Neural cell (in vitro differentiated cells): ENCODE measurements at regions not wholly inside any gene's neighbourhood (a gene's known extent, or its start where the extent isn't known, plus 50 kb on each side); places are given as distances from the start of the nearest gene placed in this dataset.

Experiments
- H2AFZ ChIP-seq: fragments of 200-600, 300-800 bp; sonication (generic), shearing (Covaris generic); 2 replicates; pipeline ENCODE4 v1.6.0; 2014; ENCODE audit warnings: low read depth, mild to moderate bottlenecking, antibody characterized with exemption, low read length, moderate library complexity
- H3F3A ChIP-seq: fragments of 200-600 bp; shearing (Covaris generic); 2 replicates; pipeline ENCODE4 v1.6.1; 2016; ENCODE audit warnings: mild to moderate bottlenecking, moderate library complexity, mixed read lengths, antibody characterized with exemption, low read length; ENCODE audit not compliant: insufficient read depth, poor library complexity, severe bottlenecking
- H3K27ac ChIP-seq: fragments of 200-600, 300-800 bp; sonication (generic), shearing (Covaris generic); 2 replicates; pipeline ENCODE4 v1.5.1; 2014; ENCODE audit warnings: mild to moderate bottlenecking, low read length, moderate library complexity
- H3K27me3 ChIP-seq: fragments of 300-800, 200-600 bp; sonication (generic), shearing (Covaris generic); 2 replicates; pipeline ENCODE4 v1.6.0; 2014; ENCODE audit warnings: mild to moderate bottlenecking, low read depth, low read length, moderate library complexity; ENCODE audit not compliant: insufficient read depth
- H3K36me3 ChIP-seq: fragments of 300-800, 200-600 bp; sonication (generic), shearing (Covaris generic); 2 replicates; pipeline ENCODE4 v1.5.1; 2014; ENCODE audit warnings: mild to moderate bottlenecking, antibody characterized with exemption, low read length, moderate library complexity; ENCODE audit not compliant: insufficient read depth
- H3K4me2 ChIP-seq: fragments of 300-800, 200-600 bp; sonication (generic), shearing (Covaris generic); 2 replicates; pipeline ENCODE4 v1.6.0; 2014; ENCODE audit warnings: mild to moderate bottlenecking, low read length
- H3K4me3 ChIP-seq: fragments of 300-800, 200-600 bp; sonication (generic), shearing (Covaris generic); 2 replicates; pipeline ENCODE4 v1.5.1; 2014; ENCODE audit warnings: mild to moderate bottlenecking, low read length, moderate library complexity
- H3K79me2 ChIP-seq: fragments of 200-600 bp; shearing (Covaris generic); replicated peaks from 2 replicates; pipeline ENCODE4 v1.6.0; 2014; ENCODE audit warnings: mild to moderate bottlenecking, low read length, moderate library complexity; ENCODE audit not compliant: insufficient read depth
- H3K9ac ChIP-seq: fragments of 300-800, 200-600 bp; sonication (generic), shearing (Covaris generic); 2 replicates; pipeline ENCODE4 v1.6.1; 2016; ENCODE audit warnings: mild to moderate bottlenecking, low read length, mixed read lengths
- H3K9me2 ChIP-seq: fragments of 200-600 bp; shearing (Covaris generic); 2 replicates; pipeline ENCODE4 v1.6.1; 2016; ENCODE audit warnings: mild to moderate bottlenecking, low read length, mixed read lengths; ENCODE audit not compliant: insufficient read depth
- H3K9me3 ChIP-seq: fragments of 200-600, 300-800 bp; sonication (generic), shearing (Covaris generic); 2 replicates; pipeline ENCODE4 v1.6.1; 2016; ENCODE audit warnings: mild to moderate bottlenecking, mixed run types, low read length, moderate library complexity, mixed read lengths
- H4K20me1 ChIP-seq: fragments of 200-600 bp; shearing (Covaris generic); 2 replicates; pipeline ENCODE4 v1.6.1; 2016; ENCODE audit warnings: mild to moderate bottlenecking, mixed run types; ENCODE audit not compliant: insufficient read depth
- EP300 ChIP-seq: fragments of 450-650 bp; conservative IDR thresholded peaks from 2 replicates; pipeline ENCODE4 v1.6.1; 2014; ENCODE audit warnings: antibody characterized with exemption, mild to moderate bottlenecking, moderate library complexity; ENCODE audit not compliant: poor library complexity, severe bottlenecking
- EZH2 ChIP-seq: fragments of 200-600, 300-800 bp; shearing (Covaris generic), sonication (generic); IDR thresholded peaks from 2 replicates; pipeline ENCODE4 v1.6.1; 2014; ENCODE audit warnings: antibody characterized with exemption, low read length, borderline replicate concordance, mild to moderate bottlenecking; ENCODE audit not compliant: insufficient read depth, poor library complexity, severe bottlenecking
- MXI1 ChIP-seq: fragments of 450-650 bp; conservative IDR thresholded peaks from 2 replicates; pipeline ENCODE4 v1.6.1; 2014; ENCODE audit warnings: antibody characterized with exemption, mild to moderate bottlenecking; ENCODE audit not compliant: poor library complexity, severe bottlenecking
- POLR2AphosphoS5 ChIP-seq: IDR thresholded peaks from 2 replicates; pipeline ENCODE4 v1.6.1; 2012
- RAD21 ChIP-seq: fragments of 450-650 bp; conservative IDR thresholded peaks from 2 replicates; pipeline ENCODE4 v1.6.1; 2014; ENCODE audit warnings: antibody characterized with exemption, mild to moderate bottlenecking, moderate library complexity
- REST ChIP-seq: IDR thresholded peaks from 2 replicates; pipeline ENCODE4 v1.6.1; 2012; ENCODE audit warnings: borderline replicate concordance
- SMC3 ChIP-seq: fragments of 450-650 bp; conservative IDR thresholded peaks from 2 replicates; pipeline ENCODE4 v1.6.1; 2014; ENCODE audit warnings: antibody characterized with exemption, mild to moderate bottlenecking, moderate library complexity; ENCODE audit not compliant: poor library complexity
- TAF1 ChIP-seq: IDR thresholded peaks from 2 replicates; pipeline ENCODE4 v1.6.1; 2012; ENCODE audit warnings: low read depth
- TF ChIP-seq, protein P1 (sequence below): fragments of 450-650 bp; IDR thresholded peaks from 2 replicates; pipeline ENCODE4 v1.5.1; 2014; ENCODE audit warnings: antibody characterized with exemption, mild to moderate bottlenecking, moderate library complexity; ENCODE audit not compliant: poor library complexity, severe bottlenecking

DNA sequence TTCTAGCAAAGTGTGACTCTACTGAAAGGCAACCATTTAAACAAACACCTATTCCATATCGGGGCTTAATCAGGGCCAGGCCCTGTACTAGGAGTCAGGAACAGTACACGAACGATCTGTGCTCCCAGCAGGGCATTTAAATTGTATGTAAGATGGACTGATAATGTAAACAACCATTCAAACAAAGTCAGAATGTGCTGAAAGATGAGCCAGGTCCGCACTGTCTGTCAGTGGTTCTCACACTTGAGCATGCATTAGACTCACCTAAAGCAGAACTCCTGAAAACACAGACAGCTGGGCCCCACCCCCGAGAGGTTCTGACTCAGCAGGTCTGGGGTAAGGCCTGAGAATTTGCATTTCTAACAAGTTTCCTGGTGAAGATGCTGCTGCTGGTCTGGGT, 81.6 kb downstream of the PXDC1 start:
- H2AFZ ChIP-seq, result no peak overlapping the region
- H3K4me3 ChIP-seq, result no peak overlapping the region
- no peaks in the 10 kb centered on the region for H3K79me2 ChIP-seq
- H3F3A ChIP-seq, result no peaks in the 10 kb centered on the region
- H3K27me3 ChIP-seq, result no peaks in the 10 kb centered on the region
- H3K4me2 ChIP-seq, result no peak overlapping the region
- H3K9me3 ChIP-seq, result peaks cover 3% of the 10 kb centered on the region
- H3K9me2 ChIP-seq, result no peaks in the 10 kb centered on the region
- no peak overlapping the region for H3K27ac ChIP-seq
- no peaks in the 10 kb centered on the region for H3K36me3 ChIP-seq
- TF ChIP-seq POLR2AphosphoS5 (no peak), RAD21 (no peak), EZH2 (no peak), EP300 (no peak), SMC3 (no peak), MXI1 (no peak), REST (no peak), TAF1 (no peak)
- TF ChIP-seq, protein P1, sequence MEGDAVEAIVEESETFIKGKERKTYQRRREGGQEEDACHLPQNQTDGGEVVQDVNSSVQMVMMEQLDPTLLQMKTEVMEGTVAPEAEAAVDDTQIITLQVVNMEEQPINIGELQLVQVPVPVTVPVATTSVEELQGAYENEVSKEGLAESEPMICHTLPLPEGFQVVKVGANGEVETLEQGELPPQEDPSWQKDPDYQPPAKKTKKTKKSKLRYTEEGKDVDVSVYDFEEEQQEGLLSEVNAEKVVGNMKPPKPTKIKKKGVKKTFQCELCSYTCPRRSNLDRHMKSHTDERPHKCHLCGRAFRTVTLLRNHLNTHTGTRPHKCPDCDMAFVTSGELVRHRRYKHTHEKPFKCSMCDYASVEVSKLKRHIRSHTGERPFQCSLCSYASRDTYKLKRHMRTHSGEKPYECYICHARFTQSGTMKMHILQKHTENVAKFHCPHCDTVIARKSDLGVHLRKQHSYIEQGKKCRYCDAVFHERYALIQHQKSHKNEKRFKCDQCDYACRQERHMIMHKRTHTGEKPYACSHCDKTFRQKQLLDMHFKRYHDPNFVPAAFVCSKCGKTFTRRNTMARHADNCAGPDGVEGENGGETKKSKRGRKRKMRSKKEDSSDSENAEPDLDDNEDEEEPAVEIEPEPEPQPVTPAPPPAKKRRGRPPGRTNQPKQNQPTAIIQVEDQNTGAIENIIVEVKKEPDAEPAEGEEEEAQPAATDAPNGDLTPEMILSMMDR, result no peak
- no peaks in the 10 kb centered on the region for H4K20me1 ChIP-seq
- no peak overlapping the region for H3K9ac ChIP-seq

DNA sequence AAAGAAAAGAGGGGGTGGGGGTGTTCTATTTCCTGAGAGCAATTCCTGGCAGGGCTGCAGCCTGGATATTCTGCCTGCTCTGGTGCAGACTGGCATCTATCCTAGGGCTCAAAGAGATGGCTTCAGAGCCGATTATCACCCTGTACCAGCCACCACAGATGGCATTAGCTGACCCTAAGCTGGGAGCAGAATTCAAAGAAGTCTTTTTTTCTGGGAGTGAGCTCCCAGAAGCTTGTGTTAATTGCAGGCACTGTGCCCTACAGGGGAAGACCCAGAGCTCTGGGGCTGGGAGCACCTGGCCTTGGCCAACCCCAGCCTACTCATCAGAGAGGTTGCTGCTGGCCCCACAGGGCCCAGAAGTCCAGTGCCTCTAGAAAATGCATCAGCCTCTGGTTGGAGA, 85.9 kb downstream of the PXDC1 start:
- Histone ChIP-seq H3K27ac (no peak overlapping the region), H3K27me3 (no peaks in the 10 kb centered on the region), H3K9me3 (peaks cover 3% of the 10 kb centered on the region), H3K79me2 (no peaks in the 10 kb centered on the region), H3K9me2 (no peaks in the 10 kb centered on the region), H3K4me3 (no peak overlapping the region), H2AFZ (no peak overlapping the region), H4K20me1 (no peaks in the 10 kb centered on the region), H3K4me2 (no peak overlapping the region), H3K36me3 (no peaks in the 10 kb centered on the region), H3F3A (no peaks in the 10 kb centered on the region), H3K9ac (no peak overlapping the region)
- TF ChIP-seq EP300, result no peak
- no peak for TF ChIP-seq EZH2
- TF ChIP-seq TAF1, result no peak
- TF ChIP-seq RAD21, result no peak
- TF ChIP-seq, protein P1, result no peak
- TF ChIP-seq SMC3, result no peak
- no peak for TF ChIP-seq MXI1
- TF ChIP-seq REST, result no peak
- no peak for TF ChIP-seq POLR2AphosphoS5
